ENCODE measurements at regions not wholly inside any gene's neighbourhood (a gene's known extent, or its start where the extent isn't known, plus 50 kb on each side); places are given as distances from the start of the nearest gene placed in this dataset.

DNA sequence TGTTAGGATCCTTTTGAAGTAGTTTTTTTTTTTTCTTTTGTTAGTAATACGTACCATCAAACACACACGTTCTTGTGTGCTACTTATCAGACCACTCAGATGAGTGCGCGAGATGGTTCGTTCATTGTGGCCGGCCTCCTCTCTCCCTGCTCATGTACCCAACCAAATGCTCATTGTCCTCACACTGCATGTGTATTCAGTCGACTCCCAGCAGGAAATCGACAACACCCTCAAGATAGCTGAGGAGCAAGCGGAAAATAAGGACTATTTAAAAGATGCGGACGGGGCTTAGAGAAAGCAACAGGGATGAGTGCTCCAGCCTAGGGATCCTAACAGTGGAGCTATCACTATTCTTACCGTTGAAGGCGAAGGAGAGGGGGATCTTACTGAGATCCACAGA is 72.9 kb upstream of the GUCY1A1 start:
- no peak for TF ChIP-seq EZH2phosphoT487 (IDR thresholded peaks at IDR 0.05; ENCODE audit: insufficient read depth, low read depth)
- no peak for TF ChIP-seq EZH2 (IDR thresholded peaks at IDR 0.05; ENCODE audit: insufficient read depth, poor library complexity, severe bottlenecking)

All from GM23248 (cell line).